ENCODE measurements at regions not wholly inside any gene's neighbourhood (a gene's known extent, or its start where the extent isn't known, plus 50 kb on each side); places are given as distances from the start of the nearest gene placed in this dataset.

DNA sequence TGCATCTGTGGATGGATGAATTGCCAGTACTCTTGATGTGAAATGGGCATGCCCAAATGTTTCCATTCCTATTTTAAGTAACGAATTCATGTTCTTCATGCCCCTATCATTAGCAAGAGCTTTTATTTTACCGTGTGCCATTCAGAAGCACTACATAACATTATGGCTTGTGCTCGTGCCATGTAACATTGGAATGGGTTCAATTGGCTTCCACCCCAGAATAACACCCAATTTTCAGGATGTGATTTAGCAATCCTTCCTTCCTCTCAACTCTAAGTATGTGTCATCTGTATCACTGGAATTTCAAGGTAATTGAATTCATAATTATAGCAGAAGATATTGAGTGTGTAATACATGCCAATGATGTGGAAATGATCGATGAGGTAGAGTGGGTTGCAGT, 145.8 kb upstream of the TMPO start:
- ChIA-PET SMC1A (ENCODE audit: uncharacterized antibody, unreplicated experiment) (interaction anchor here (0.7 to 4.5 kb wide), 10 partner anchors 8 to 1382 kb away, joined by 3 to 35 read pairs (median 4); no protein-coding TSS in a partner anchor), RAD21 (ENCODE audit: unreplicated experiment) (interaction anchor here (0.9 to 2.6 kb wide), 2 partner anchors 26 to 35 kb away, joined by 3 to 15 read pairs; no protein-coding TSS in a partner anchor), CTCF (interaction anchor here (1.0 to 1.9 kb wide), 6 partner anchors 10 to 35 kb away, joined by 3 to 8 read pairs (median 3); no protein-coding TSS in a partner anchor), POLR2A (interaction anchor here (1.0 kb wide), 1 partner anchor 15 kb away, joined by 3 read pairs; no protein-coding TSS in a partner anchor)
- Histone ChIP-seq H3K36me3 (ENCODE audit: control insufficient read depth in 2 of 2, insufficient read depth in 2 of 2, low read length in 1 of 2) (no peaks in the 10 kb centered on the region), H3K9ac (ENCODE audit: control insufficient read depth, insufficient read depth, low read length) (no peak overlapping the region), H3K4me1 (ENCODE audit: control insufficient read depth, insufficient read depth, low read length) (no peaks in the 10 kb centered on the region), H3K27ac (ENCODE audit: control insufficient read depth, insufficient read depth) (no peak overlapping the region), H3K27me3 (replicated peaks in 1 of 2; ENCODE audit: control insufficient read depth in 2 of 2, insufficient read depth in 2 of 2, low read length in 1 of 2) (no peaks in the 10 kb centered on the region; a peak in 1 of 4 replicates), H3K4me3 (no peak overlapping the region), H3K4me2 (ENCODE audit: control insufficient read depth, insufficient read depth) (no peak overlapping the region), H4K20me1 (ENCODE audit: control insufficient read depth, insufficient read depth) (no peaks in the 10 kb centered on the region), H3K9me3 (replicated peaks; ENCODE audit: control insufficient read depth, insufficient read depth, low read length) (no peaks in the 10 kb centered on the region), H2AFZ (ENCODE audit: control insufficient read depth, low read depth, low read length) (no peak overlapping the region), H3K79me2 (ENCODE audit: control insufficient read depth, insufficient read depth, low read length) (no peaks in the 10 kb centered on the region)
- in situ Hi-C loops (cut with MboI) (no loop called here), intact Hi-C loops (cut with micrococcal nuclease; ENCODE audit: unreplicated experiment) (no loop called here)
- ATAC-seq, result no peak
- WGBS (ENCODE audit: insufficient coverage, insufficient replicate concordance, low lambda C conversion rate, missing lambda C conversion rate), result 19% methylated on average over 4 of the region's 4 CpGs
- FAIRE-seq, result no peak
- no TSS peak for BruUV-seq (replicated peaks)
- DNase-seq (ENCODE audit: low read depth, low spot score), result no peak
- no peak for TF ChIP-seq BRCA1 (IDR thresholded peaks at IDR 0.05; ENCODE audit: low read depth, low read length)
- TF ChIP-seq, protein P1, sequence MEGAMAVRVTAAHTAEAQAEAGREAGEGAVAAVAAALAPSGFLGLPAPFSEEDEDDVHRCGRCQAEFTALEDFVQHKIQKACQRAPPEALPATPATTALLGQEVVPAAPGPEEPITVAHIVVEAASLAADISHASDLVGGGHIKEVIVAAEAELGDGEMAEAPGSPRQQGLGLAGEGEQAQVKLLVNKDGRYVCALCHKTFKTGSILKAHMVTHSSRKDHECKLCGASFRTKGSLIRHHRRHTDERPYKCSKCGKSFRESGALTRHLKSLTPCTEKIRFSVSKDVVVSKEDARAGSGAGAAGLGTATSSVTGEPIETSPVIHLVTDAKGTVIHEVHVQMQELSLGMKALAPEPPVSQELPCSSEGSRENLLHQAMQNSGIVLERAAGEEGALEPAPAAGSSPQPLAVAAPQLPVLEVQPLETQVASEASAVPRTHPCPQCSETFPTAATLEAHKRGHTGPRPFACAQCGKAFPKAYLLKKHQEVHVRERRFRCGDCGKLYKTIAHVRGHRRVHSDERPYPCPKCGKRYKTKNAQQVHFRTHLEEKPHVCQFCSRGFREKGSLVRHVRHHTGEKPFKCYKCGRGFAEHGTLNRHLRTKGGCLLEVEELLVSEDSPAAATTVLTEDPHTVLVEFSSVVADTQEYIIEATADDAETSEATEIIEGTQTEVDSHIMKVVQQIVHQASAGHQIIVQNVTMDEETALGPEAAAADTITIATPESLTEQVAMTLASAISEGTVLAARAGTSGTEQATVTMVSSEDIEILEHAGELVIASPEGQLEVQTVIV (IDR thresholded peaks at IDR 0.05; ENCODE audit: borderline replicate concordance, partially characterized antibody), result no peak
- TF ChIP-seq, protein P2, sequence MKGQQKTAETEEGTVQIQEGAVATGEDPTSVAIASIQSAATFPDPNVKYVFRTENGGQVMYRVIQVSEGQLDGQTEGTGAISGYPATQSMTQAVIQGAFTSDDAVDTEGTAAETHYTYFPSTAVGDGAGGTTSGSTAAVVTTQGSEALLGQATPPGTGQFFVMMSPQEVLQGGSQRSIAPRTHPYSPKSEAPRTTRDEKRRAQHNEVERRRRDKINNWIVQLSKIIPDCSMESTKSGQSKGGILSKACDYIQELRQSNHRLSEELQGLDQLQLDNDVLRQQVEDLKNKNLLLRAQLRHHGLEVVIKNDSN (IDR thresholded peaks at IDR 0.05; ENCODE audit: borderline replicate concordance, extremely low read length, insufficient read depth, low read depth, low read length), result no peak
- no peak for TF ChIP-seq HDAC2 (IDR thresholded peaks at IDR 0.05)
- no peak for TF ChIP-seq JUNB (IDR thresholded peaks at IDR 0.05)
- no peak for TF ChIP-seq YY1 (IDR thresholded peaks at IDR 0.05; ENCODE audit: low read depth, low read length)
- no peak for TF ChIP-seq BACH1 (IDR thresholded peaks at IDR 0.05; ENCODE audit: borderline replicate concordance)
- no peak for TF ChIP-seq TARDBP (IDR thresholded peaks at IDR 0.05; ENCODE audit: borderline replicate concordance)
- TF ChIP-seq RUNX3 (IDR thresholded peaks at IDR 0.05; ENCODE audit: low read length), result no peak
- TF ChIP-seq HCFC1 (IDR thresholded peaks at IDR 0.05; ENCODE audit: low read length), result no peak
- TF ChIP-seq CREB1 (IDR thresholded peaks at IDR 0.05; ENCODE audit: low read depth), result no peak
- TF ChIP-seq POU2F2 (IDR thresholded peaks at IDR 0.05; ENCODE audit: borderline replicate concordance, low read depth, low read length), result no peak
- TF ChIP-seq, protein P3, sequence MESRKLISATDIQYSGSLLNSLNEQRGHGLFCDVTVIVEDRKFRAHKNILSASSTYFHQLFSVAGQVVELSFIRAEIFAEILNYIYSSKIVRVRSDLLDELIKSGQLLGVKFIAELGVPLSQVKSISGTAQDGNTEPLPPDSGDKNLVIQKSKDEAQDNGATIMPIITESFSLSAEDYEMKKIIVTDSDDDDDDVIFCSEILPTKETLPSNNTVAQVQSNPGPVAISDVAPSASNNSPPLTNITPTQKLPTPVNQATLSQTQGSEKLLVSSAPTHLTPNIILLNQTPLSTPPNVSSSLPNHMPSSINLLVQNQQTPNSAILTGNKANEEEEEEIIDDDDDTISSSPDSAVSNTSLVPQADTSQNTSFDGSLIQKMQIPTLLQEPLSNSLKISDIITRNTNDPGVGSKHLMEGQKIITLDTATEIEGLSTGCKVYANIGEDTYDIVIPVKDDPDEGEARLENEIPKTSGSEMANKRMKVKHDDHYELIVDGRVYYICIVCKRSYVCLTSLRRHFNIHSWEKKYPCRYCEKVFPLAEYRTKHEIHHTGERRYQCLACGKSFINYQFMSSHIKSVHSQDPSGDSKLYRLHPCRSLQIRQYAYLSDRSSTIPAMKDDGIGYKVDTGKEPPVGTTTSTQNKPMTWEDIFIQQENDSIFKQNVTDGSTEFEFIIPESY (IDR thresholded peaks at IDR 0.05), result no peak
- TF ChIP-seq STAT3 (IDR thresholded peaks at IDR 0.05; ENCODE audit: low read depth, low read length), result no peak
- TF ChIP-seq SUPT20H (IDR thresholded peaks at IDR 0.05; ENCODE audit: borderline replicate concordance, control insufficient read depth, low read depth, low read length), result no peak
- TF ChIP-seq, protein P4, sequence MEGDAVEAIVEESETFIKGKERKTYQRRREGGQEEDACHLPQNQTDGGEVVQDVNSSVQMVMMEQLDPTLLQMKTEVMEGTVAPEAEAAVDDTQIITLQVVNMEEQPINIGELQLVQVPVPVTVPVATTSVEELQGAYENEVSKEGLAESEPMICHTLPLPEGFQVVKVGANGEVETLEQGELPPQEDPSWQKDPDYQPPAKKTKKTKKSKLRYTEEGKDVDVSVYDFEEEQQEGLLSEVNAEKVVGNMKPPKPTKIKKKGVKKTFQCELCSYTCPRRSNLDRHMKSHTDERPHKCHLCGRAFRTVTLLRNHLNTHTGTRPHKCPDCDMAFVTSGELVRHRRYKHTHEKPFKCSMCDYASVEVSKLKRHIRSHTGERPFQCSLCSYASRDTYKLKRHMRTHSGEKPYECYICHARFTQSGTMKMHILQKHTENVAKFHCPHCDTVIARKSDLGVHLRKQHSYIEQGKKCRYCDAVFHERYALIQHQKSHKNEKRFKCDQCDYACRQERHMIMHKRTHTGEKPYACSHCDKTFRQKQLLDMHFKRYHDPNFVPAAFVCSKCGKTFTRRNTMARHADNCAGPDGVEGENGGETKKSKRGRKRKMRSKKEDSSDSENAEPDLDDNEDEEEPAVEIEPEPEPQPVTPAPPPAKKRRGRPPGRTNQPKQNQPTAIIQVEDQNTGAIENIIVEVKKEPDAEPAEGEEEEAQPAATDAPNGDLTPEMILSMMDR (IDR thresholded peaks at IDR 0.05 in 2 of 3, conservative IDR thresholded peaks at IDR 0.05 in 1 of 3; ENCODE audit: control insufficient read depth in 2 of 3, extremely low read depth in 1 of 3, insufficient read depth in 1 of 3, low read depth in 3 of 3, low read length in 3 of 3), result no peak
- TF ChIP-seq STAT1 (conservative IDR thresholded peaks at IDR 0.05), result no peak
- TF ChIP-seq ZSCAN29 (IDR thresholded peaks at IDR 0.05), result no peak
- no peak for TF ChIP-seq RELA (IDR thresholded peaks at IDR 0.05; ENCODE audit: borderline replicate concordance, partially characterized antibody)
